ENCODE measurements at regions not wholly inside any gene's neighbourhood (a gene's known extent, or its start where the extent isn't known, plus 50 kb on each side); places are given as distances from the start of the nearest gene placed in this dataset.

DNA sequence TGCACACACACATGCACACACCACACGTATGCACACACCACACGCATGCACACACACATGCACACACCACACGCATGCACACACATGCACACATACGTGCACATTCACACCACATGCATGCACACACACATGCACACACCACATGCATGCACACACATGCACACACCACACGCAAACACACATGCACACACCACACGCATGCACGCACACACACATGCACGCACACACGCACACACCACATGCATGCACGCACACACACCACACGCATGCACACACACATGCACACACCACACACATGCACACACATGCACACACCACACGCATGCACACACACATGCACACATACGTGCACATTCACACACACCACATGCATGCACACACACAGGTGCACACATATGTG is 169.8 kb upstream of the SALL3 start:
- no peaks in the 10 kb centered on the region for H3K4me1 Mint-ChIP-seq
- no peaks in the 10 kb centered on the region for H3K36me3 Mint-ChIP-seq
- H3K27me3 Mint-ChIP-seq = peaks cover 9% of the 10 kb centered on the region
- no peak overlapping the region for H3K27ac Mint-ChIP-seq
- H3K9me3 Mint-ChIP-seq = peaks cover 5% of the 10 kb centered on the region
- H3K4me3 Mint-ChIP-seq = no peak overlapping the region

DNA sequence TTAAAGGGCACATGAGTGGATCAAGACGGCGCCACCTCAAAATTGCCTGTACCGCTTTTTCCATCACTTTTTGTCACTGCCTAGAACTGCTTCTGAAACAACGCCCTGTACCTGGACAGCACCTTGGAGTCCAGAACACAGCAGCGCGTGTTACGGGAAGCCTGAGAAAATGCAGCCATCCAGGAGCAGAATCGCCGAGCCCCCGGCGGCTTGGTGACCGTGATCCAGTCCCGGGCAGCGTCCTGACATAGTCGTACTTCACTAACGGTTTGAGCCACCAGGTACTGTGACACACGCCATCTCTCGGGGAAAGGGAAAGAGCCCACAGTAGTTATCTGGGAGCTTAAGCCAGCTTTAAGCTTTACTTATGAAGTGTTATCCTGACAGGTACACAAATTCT is 168.9 kb upstream of the SALL3 start:
- Mint-ChIP-seq H3K4me3 (no peak overlapping the region), H3K27me3 (peaks cover 14% of the 10 kb centered on the region), H3K36me3 (no peaks in the 10 kb centered on the region), H3K9me3 (peaks cover 5% of the 10 kb centered on the region), H3K27ac (no peak overlapping the region), H3K4me1 (no peaks in the 10 kb centered on the region)

DNA sequence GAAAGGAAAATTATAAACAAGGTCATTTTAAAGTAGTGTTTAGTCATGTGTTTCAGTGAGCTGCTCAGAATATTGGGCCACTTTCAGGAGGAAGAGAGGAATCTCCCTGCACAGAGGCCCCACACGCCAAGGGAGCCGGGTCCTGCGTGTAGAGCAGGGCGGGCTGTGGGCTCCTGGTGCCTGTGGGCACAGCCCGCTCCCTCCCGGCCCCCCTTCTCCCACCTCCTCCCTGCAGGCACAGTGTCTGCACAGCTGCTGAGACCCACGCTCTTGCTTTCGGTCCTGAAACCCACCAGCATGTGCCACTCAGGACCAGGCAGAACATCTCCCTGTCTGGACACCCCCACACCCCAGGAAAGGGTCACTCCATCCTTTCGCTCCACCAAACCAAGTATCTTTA is 167.6 kb upstream of the SALL3 start:
- Mint-ChIP-seq H3K27ac (no peak overlapping the region), H3K9me3 (peaks cover 5% of the 10 kb centered on the region), H3K36me3 (no peaks in the 10 kb centered on the region), H3K4me3 (no peak overlapping the region), H3K27me3 (peaks cover 14% of the 10 kb centered on the region), H3K4me1 (no peaks in the 10 kb centered on the region)

DNA sequence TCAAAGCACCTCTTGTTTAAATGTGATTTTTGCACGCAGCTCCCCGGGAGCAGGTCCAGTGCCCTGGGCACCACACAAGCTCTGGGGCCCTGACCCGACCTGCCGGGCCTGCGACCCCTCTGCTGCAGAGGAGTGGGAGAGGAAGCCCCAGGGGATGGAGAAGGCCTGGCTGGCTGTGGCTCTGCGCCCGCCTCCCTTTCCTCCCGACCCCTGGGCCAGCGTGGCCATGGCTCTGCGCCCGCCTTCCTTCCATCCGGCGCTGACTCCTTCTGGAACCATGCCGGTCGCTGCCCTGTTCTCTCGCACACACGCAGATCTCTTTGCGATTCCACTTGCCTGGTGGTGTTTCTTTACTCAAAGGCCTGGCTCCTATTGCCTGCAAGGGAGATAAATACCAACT is 166.5 kb upstream of the SALL3 start:
- Mint-ChIP-seq H3K27me3 (peaks cover 19% of the 10 kb centered on the region), H3K4me1 (no peaks in the 10 kb centered on the region), H3K4me3 (no peak overlapping the region), H3K9me3 (peaks cover 5% of the 10 kb centered on the region), H3K36me3 (no peaks in the 10 kb centered on the region), H3K27ac (no peak overlapping the region)

DNA sequence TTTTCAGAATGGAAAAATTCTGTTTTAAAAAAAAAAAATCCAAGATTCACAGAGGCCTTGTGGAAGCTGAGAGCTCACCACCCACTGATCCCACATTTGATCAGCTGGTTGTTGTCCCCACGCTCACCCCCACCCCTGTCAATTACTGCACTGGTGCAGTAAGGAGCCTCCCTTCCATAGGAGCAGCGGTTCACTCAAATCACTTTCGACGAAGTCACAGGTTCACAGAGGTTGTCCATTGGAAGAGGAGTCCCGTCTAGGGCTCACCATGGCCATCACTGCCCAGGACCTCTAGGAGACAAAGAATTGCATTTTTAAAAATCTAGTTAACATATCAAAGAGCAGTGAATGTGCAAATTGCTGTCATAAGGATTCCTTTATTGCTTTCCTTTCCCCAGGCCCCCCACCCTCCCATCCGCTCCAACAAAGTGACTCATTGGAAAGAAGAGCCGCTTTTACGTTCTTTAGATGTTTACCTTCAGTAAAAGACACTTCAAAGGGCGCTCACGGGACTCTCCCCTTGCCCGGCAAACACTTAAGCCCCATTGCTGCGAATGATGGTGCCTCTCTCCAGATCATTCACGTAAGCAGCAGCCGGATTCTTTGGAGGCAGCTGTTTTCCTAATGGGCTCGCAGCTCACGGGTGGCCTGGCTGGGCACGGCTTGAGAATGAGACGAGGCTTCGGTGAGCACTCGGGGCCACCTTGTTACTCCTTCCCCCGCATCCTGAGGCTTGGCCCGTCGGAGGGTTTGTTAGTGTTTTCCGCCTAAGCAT is 165.5 kb upstream of the SALL3 start:
- H3K36me3 Mint-ChIP-seq = no peaks in the 10 kb centered on the region
- H3K27ac Mint-ChIP-seq = no peak overlapping the region
- H3K9me3 Mint-ChIP-seq = peaks cover 5% of the 10 kb centered on the region
- H3K27me3 Mint-ChIP-seq = peaks cover 19% of the 10 kb centered on the region
- no peak overlapping the region for H3K4me3 Mint-ChIP-seq
- H3K4me1 Mint-ChIP-seq = no peaks in the 10 kb centered on the region

DNA sequence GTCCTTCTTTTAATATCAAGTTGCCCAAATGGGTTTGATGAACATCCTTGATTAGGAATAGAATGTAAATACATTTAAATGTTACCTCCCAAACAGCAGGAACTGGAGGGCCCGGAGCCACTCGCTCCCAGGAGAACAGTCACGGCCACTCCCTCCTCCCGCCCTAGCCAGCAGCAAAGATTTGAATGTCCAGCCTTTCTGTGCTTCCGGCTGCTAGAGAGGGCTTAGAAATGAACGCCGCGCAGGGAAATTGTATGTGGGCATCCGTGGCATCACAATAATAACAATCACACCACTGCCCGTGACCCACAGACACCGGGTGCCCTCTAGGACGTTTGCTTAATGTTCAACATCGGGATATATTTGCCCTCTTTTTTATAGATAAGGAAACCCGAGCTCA is 164.9 kb upstream of the SALL3 start:
- H3K36me3 Mint-ChIP-seq = no peaks in the 10 kb centered on the region
- H3K27me3 Mint-ChIP-seq = peaks cover 19% of the 10 kb centered on the region
- H3K9me3 Mint-ChIP-seq = peaks cover 5% of the 10 kb centered on the region
- H3K4me3 Mint-ChIP-seq = no peak overlapping the region
- no peaks in the 10 kb centered on the region for H3K4me1 Mint-ChIP-seq
- no peak overlapping the region for H3K27ac Mint-ChIP-seq

DNA sequence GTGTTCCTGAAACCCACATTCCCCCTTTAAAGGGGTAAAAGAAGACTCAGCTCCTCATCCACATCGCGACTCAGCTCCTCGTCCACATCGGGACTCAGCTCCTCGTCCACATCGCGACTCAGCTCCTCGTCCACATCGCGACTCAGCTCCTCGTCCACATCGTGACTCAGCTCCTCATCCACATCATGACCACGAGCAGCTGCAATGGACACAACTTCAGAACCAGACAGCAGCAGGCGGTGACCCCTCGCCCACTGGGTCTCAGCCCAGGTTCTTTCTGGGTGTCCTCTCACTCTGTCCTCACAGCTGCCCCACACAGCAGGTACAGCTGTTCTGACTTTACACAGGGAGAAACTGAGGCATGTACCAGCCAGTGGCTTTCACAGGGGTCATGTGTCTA is 163.5 kb upstream of the SALL3 start:
- no peak overlapping the region for H3K4me3 Mint-ChIP-seq
- no peaks in the 10 kb centered on the region for H3K9me3 Mint-ChIP-seq
- peaks cover 19% of the 10 kb centered on the region for H3K27me3 Mint-ChIP-seq

DNA sequence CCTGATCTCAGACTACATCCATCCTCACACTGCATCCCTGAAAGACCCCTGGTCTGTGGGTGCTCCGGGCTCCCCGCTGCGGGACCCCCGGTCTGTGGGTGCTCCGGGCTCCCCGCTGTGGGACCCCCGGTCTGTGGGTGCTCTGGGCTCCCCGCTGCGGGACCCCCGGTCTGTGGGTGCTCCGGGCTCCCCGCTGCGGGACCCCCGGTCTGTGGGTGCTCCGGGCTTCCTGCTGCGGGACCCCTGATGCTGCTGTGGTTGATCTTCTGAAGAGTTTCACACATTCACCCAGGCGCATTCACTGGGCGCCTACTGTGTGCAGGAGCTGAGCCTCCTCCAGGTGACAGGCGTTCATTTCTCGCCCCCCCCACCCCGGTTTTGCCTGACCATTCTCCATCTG is 162.7 kb upstream of the SALL3 start:
- H3K27me3 Mint-ChIP-seq = peaks cover 19% of the 10 kb centered on the region
- H3K4me1 Mint-ChIP-seq = no peaks in the 10 kb centered on the region
- H3K27ac Mint-ChIP-seq = no peak overlapping the region
- H3K4me3 Mint-ChIP-seq = no peak overlapping the region
- H3K9me3 Mint-ChIP-seq = no peaks in the 10 kb centered on the region
- H3K36me3 Mint-ChIP-seq = no peaks in the 10 kb centered on the region

More for the DNA sequence above, 163.5 kb upstream of the SALL3 start:
- Mint-ChIP-seq H3K4me1 (no peaks in the 10 kb centered on the region), H3K27ac (no peak overlapping the region), H3K36me3 (no peaks in the 10 kb centered on the region)

DNA sequence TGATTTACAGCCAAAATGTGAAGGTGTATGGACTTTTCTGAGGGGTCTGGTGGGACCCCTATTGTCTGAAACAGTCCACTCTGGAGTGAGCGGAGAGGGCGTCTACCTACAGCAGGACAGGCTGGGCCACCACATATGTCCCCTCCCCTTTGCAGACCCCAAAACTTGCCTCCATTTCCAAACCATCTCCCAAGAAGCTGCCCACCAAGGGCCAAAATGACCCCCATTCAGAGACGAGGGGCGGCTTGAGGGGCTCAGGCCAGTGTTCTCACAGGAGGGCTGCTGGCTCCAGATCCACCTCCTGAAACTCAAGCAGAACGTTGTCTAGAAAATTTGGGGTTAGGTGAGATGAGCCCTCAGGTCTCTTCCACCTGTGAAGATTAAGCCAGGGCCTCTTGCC is 161.1 kb upstream of the SALL3 start:
- no peaks in the 10 kb centered on the region for H3K9me3 Mint-ChIP-seq
- no peak overlapping the region for H3K27ac Mint-ChIP-seq
- H3K36me3 Mint-ChIP-seq = no peaks in the 10 kb centered on the region
- H3K27me3 Mint-ChIP-seq = peaks cover 17% of the 10 kb centered on the region
- H3K4me3 Mint-ChIP-seq = no peak overlapping the region
- no peaks in the 10 kb centered on the region for H3K4me1 Mint-ChIP-seq

DNA sequence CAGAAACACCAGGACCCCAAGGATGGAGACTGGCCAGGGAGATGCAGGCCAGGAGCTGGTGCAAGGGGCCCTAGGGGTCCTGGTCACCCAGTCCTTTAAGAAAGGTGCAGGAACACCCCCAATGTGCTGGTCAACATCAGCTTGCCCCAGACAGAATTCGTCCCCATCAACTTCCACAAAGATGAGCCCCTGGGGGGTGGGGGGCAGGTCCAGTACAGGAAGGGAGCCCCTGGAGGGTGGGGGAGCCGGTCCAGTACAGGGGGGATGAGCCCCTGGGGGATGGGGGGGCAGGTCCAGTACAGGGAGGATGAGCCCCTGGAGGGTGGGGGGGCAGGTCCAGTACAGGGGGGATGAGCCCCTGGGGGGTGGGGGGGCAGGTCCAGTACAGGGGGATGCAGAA is 160.7 kb upstream of the SALL3 start:
- Mint-ChIP-seq H3K27ac (no peak overlapping the region), H3K4me1 (no peaks in the 10 kb centered on the region), H3K27me3 (peaks cover 16% of the 10 kb centered on the region), H3K4me3 (no peak overlapping the region), H3K9me3 (no peaks in the 10 kb centered on the region), H3K36me3 (no peaks in the 10 kb centered on the region)

DNA sequence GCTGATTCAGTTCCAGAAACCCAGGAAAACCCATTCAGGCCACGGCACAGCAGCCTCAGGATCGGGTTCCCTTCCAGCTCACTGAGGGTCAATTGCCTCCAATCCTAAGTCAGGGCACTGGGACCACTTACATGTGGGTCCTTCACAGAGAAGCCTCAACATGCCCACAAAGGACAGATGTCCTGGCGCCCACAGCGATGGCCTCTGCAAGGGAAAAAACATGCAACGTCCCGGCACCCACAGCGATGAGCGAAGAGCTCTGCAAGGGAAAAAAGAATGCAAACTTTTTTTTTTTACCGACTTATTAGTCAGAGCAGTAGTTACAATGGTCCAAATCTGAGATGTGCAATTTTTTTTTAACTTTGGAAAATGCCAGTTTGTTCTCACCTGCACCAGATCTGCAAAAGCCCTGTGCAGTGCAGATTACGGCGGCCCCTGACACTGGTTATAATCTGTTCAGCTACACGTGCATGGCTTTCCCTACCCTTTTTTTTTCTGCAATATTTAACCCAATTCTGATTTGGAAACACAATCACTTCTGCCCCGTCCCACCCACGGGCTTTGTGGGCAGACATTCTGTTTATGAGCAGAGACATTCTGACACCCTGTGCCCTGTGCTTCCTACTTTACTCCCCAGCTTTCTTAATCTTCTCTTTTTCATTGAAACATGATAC is 159.3 kb upstream of the SALL3 start:
- Mint-ChIP-seq H3K27me3 (peaks cover 9% of the 10 kb centered on the region), H3K4me3 (no peak overlapping the region), H3K9me3 (no peaks in the 10 kb centered on the region), H3K36me3 (no peaks in the 10 kb centered on the region), H3K27ac (no peak overlapping the region), H3K4me1 (no peaks in the 10 kb centered on the region)

DNA sequence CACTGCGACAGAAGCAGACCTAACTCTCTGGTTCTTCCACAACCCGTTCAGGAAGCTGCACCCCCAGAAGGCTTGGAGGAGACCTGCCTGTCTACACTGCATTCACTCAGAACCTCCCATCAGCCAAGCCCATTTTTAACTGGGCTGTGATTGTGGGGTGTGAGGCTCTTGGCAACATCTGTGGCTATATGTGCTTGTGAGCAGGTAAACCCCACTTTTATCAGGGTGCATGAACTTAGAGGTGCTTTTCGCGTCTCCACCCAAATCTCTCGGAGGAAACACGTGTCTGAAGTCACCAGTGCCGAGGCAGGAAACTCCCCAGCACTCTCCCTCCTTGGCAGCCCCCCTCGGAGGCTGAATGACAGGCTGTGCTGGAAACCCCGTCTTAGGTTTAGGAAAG is 158.2 kb upstream of the SALL3 start:
- Mint-ChIP-seq H3K36me3 (no peaks in the 10 kb centered on the region), H3K9me3 (no peaks in the 10 kb centered on the region), H3K4me3 (no peak overlapping the region), H3K4me1 (no peaks in the 10 kb centered on the region), H3K27ac (no peak overlapping the region), H3K27me3 (peaks cover 7% of the 10 kb centered on the region)

DNA sequence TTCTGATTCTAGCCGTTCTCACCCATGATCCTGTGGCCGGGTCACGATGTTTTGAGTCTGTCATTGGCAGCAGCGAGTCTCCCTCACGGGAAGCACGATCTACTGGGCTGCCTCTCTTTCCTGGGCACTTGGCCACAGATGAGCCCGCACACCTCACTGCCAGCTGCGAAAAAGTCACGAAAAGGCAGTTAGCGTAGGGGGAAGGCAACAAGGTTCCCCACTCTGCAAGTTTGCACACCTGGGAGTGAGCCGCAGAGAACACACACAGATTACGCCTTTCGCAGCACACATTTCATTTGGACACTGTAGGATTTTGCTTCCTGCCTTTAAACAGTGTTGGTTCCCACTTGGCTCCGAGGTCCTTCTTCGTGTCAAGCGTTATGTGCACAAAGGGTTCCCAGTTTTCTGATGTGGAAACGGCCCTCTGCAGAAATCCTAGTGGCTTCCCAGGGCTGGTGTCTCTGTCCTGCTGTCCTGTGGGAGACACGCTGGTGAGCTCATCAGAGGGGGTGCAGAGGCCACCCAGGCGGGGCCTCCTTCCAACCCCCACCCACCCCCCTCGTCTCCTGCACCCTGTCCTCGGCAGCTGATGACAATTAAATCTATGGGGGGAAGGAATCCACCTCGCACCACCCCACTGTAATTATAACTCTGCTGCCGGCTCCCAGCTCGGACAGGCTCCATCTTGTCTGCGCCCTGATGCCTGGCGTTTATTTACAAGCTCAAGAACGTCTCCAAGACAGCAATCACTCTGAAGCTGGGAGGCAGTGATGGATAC is 157.3 kb upstream of the SALL3 start:
- Mint-ChIP-seq H3K4me3 (no peak overlapping the region), H3K36me3 (no peaks in the 10 kb centered on the region), H3K9me3 (no peaks in the 10 kb centered on the region), H3K27me3 (peaks cover 7% of the 10 kb centered on the region), H3K27ac (no peak overlapping the region), H3K4me1 (no peaks in the 10 kb centered on the region)

DNA sequence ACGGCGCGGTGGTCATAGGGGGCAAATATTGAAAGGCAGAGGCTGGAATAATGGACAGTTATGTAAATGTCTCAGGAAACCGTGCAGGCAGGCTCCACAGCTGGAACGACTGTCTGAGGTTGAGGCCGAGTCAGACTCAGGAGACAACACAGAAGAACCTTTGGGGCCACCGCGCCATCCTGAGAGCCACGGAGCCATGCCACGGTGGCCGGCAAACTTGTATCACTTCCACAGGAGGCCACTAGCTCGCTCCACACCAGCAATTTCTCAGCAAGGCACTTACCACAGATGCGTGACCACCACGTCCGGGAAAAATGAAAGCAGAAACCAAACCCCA is 156.7 kb upstream of the SALL3 start:
- Mint-ChIP-seq H3K27me3 (peaks cover 2% of the 10 kb centered on the region), H3K4me1 (no peaks in the 10 kb centered on the region), H3K36me3 (no peaks in the 10 kb centered on the region), H3K9me3 (no peaks in the 10 kb centered on the region), H3K4me3 (no peak overlapping the region), H3K27ac (no peak overlapping the region)

DNA sequence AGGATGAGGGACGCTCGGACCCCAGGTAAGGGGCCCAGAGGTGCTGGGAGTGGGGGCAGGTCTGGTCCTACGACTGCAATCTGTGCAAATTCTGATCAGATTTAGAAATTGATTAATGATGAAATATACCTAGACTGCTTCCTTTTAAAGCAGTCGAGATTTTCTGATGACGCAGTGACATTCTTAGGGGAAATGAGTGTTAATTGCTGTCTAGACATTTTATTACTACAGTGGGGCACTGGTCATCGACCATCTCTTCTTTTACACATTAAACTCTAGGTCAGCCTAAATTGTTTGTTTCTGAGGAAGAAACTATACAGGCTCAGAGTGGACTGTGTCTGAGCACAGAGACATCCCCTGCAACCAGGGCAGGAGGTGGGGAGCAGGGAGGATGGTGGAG is 154.4 kb upstream of the SALL3 start:
- Mint-ChIP-seq H3K4me3 (no peak overlapping the region), H3K27ac (no peak overlapping the region), H3K36me3 (no peaks in the 10 kb centered on the region), H3K9me3 (no peaks in the 10 kb centered on the region), H3K4me1 (no peaks in the 10 kb centered on the region), H3K27me3 (peaks cover 2% of the 10 kb centered on the region)

DNA sequence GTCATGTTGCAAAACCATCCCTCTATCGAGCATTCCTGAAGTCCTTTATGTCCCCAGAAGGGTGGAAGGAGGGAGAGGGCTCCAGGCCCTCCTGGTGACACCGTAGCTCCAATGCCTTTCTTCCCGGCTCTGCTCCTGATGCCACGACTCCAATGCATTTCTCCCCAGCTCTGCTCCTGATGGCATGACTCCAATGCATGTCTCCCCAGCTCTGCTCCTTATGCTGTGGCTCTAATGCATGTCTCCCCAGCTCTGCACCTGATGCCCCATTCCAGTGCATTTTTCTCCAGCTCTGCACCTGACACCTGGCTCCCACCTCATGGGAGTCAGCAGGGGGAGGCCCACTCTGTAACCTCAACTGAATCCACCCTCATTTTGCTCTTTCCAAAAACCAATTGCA is 153.0 kb upstream of the SALL3 start:
- H3K4me3 Mint-ChIP-seq = no peak overlapping the region
- no peaks in the 10 kb centered on the region for H3K4me1 Mint-ChIP-seq
- peaks cover 2% of the 10 kb centered on the region for H3K27me3 Mint-ChIP-seq
- no peaks in the 10 kb centered on the region for H3K36me3 Mint-ChIP-seq
- H3K9me3 Mint-ChIP-seq = no peaks in the 10 kb centered on the region
- no peak overlapping the region for H3K27ac Mint-ChIP-seq

Measured in activated naive CD4-positive, alpha-beta T cell treated with anti-CD3 and anti-CD28 coated beads, Interleukin-2, amount 50 U/mL, for 24 hours (primary cell).